NCI-H526 (cell line): ENCODE measurements at regions not wholly inside any gene's neighbourhood (a gene's known extent, or its start where the extent isn't known, plus 50 kb on each side); places are given as distances from the start of the nearest gene placed in this dataset.

ENCODE experiments used
- DNase-seq, 2 experiments: peaks; one replicate each; lab custom pipeline; 2025; lab: John Stamatoyannopoulos, UW

DNA sequence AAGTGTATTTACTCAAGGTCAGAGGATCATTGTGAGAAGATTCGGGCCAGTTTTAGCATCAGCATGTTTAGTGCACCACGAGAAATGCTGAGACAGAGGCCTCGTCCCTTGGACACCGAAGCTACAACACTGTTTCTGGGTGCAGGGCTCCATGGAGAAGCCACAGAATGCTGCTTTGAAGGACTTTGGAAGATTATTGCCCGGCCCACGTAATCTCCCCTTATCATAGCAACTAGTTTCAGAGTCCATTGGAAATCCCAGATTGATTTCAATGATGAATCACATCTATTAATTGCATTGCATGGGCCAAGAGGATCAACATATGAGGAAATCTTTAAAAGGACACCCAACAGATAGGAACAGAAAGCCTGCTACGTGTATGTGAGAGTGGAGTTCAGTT lies 156.0 kb downstream of the MAF start:
- DNase-seq, result no peak

GRCh38 chr16:79439901-79440300 lies 160.6 kb downstream of the MAF start:
- no peak for DNase-seq

- no peak for DNase-seq
Observed at GRCh38 chr16:79437764-79438751, 162.5 kb downstream of the MAF start.

DNA sequence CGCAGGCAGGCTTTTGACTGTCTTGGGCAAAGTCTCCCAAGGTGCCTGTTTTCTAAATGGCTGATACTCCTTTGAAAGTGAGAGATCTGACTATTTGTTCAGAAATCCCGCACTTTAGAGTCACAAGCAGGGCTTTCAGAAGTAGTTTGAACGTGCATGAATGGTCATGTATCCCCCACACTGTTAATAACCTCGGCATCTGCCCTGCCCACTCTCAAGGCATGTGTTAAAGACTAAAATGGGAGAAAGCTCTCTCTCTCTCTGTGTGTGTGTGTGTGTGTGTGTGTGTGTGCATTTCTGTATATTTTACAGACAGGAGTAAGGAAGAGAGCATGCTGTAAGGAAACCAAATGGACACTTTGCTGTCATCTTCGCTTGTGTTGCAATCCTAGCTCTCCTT lies 163.7 kb downstream of the MAF start:
- no peak for DNase-seq

DNA sequence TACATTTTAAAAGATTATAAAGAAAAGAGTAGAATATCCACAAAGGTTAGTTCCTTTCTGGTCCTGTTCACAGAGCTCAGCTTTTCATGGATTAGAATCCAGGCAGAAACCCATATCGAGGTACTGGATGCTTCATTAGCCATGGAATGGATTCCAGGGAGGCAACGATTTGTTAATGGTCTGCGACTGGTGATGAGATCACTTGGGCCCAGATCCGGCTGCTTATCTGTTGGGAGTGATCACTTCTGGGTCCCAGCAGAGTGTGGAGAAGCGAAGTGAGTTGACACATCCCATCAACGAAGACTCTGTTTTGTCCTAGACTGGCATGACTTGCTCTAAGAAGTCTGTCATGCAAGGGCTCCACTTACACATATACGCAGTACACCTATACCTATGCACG lies 165.8 kb downstream of the MAF start:
- no peak for DNase-seq

DNA sequence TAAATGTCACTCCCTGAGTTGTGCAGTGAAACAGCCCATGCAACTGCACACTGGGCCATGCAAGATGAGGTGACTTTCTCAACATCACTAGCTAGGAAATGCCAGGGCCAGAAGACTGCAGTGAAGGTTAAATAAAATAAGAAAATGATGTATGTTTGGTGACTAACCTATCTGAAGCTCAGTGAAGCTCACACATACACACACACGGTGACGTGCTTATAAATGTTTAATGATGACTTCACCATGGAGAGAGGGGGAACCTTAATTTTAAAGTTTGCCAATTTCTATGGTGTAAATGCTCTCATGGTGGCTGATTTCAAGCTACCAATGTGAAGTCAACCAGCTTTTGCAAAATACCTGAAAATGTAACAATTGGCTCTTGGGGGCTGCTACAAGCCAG lies 166.4 kb downstream of the MAF start:
- DNase-seq, result no peak

GRCh38 chr16:79431923-79432322 lies 168.6 kb downstream of the MAF start:
- no peak for DNase-seq

GRCh38 chr16:79430191-79430678 lies 170.3 kb downstream of the MAF start:
- DNase-seq, result peak; percentile 15 to 45

DNA sequence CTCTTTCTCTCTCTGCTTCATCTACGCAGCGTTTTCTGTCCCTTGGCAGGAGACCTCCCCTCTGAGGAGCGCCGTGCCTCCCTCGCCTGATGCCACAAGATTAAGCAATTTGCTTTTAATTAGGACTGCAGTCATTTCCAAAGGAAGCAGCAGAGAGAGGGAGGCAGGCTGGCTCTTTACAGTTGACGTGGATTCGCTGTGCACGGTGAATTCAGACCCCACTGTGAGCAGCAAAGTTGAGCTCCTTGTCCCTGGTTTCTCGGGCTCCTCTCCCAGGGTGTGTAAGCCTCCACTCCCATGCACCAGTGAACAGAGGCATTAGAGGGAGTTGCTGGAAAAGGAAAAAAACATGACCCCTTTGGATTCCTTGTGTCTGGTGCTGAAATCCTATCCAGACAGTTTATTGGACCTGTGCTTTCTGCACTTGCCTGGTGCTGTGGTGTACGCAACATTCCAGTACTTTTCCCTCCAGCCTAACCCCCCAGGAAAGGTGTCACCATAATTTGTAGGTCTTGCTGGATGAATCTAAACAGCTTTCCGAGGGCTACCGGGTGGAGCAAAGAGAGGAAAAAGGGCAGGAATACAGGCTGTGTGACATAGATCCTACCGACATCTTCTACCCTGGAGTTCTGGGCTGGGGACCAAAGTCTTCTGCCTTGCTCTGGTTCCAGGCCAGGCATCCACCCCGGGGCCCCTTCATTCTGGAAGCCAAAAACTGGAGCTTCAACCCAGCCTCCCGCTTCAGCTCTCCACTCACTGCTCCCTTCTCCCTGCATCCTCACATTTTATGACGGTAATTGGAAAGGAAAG lies 171.0 kb downstream of the MAF start:
- no peak for DNase-seq

- no peak for DNase-seq
Observed at GRCh38 chr16:79426663-79427062, 173.9 kb downstream of the MAF start.

DNA sequence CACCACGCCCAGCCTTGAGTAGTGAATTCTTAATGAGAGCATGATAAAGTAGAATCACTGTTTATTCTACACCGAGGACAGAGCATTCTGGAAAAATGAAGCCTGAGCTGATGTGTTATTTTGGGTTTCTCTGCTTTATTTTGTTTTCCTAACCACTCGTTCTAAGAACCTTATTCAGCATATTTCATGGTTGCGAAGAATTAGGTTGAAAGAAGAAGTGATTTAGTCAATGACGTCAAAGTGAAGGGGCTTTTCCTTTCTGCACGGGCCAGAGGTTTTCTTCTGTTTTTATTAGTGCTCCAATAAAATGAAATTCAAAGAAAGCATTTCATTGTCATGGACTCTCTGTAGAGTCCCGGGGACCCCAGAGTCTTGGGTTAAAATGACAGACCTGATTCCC lies 178.5 kb downstream of the MAF start:
- DNase-seq, result no peak

DNA sequence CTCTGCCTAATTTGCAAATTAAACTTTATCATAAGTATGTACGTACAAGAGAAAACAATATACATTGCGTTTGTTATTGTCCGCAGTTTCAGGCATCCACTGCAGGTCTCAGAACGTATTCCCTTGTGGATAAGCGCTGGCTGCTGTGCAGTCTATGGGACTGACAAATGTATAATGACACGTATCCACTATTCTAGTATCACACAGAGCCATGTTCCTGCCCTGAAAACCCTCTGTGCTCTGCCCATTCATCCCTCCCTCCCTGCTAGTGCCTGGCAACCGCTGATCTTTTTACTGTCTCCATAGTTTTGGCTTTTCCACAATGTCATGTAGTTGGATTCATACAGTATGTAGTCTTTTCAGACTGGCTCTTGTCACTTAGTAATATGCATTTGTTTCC lies 179.4 kb downstream of the MAF start:
- DNase-seq, result no peak

- no peak for DNase-seq
Observed at GRCh38 chr16:79420493-79420892, 180.0 kb downstream of the MAF start.

GRCh38 chr16:79419148-79419547 lies 181.4 kb downstream of the MAF start:
- DNase-seq, result no peak

DNA sequence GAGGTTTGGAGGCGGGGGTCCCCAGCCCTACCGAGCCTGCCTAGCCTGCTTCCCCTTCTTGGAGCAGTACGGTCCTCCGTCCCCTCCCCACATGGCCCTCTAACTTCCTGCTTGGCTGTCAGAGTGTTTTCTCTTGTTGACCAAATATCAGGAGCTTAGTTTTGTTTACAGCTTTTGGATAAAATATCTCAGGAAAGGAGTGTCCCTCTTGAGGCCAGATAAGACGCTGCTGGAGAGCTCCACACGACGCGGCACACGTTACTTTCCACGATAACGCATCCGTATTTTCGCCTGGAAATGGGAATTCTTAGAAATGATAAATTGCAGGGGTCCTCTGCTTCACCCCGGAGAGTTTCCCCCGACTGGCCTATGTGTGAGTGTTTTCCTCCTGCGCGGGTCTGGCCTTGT lies 182.9 kb downstream of the MAF start:
- no peak for DNase-seq

GRCh38 chr16:79415983-79416640 lies 184.4 kb downstream of the MAF start:
- no peak for DNase-seq

GRCh38 chr16:79412783-79413225 lies 187.7 kb downstream of the MAF start:
- no peak for DNase-seq

- DNase-seq, result no peak
Observed at GRCh38 chr16:79411805-79412204, 188.7 kb downstream of the MAF start.

DNA sequence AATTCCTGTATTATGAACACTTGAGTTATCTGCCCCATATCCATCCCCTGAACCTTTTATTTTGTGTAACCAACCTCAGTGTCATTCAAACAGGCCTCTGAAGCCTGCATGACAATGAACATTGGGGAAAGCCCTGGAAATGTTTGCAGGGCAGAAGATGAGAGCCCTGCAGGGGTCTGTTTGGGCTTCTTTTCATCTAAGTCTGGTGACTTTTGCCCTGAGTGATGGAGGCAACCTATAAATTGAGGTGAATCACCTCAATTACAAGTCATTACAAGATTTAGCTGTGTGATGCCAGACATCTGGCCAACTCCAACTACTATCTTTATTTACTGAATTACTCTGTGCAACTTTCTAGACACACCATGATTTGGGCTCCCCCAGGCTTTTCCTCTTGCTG lies 189.2 kb downstream of the MAF start:
- DNase-seq, result no peak

DNA sequence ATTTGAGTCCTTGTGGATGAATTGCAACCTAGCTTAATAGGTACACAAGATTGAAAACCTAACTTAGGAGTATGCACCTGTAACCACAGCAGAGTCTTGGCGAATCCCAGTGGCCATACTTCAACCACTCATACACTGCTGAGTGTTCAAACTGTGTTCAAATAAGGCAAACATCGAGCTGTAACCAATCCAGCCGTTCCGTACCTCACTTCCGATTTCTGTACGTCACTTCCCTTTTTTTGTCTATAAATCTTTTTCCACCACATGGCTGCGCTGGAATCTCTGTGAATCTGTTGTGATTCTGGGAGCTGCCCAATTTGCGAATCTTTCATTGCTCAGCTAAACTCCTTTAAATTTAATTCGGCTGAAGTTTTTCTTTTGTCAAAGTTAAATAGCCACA lies 190.6 kb downstream of the MAF start:
- DNase-seq, result no peak

GRCh38 chr16:79408355-79408754 lies 192.2 kb downstream of the MAF start:
- DNase-seq, result no peak

DNA sequence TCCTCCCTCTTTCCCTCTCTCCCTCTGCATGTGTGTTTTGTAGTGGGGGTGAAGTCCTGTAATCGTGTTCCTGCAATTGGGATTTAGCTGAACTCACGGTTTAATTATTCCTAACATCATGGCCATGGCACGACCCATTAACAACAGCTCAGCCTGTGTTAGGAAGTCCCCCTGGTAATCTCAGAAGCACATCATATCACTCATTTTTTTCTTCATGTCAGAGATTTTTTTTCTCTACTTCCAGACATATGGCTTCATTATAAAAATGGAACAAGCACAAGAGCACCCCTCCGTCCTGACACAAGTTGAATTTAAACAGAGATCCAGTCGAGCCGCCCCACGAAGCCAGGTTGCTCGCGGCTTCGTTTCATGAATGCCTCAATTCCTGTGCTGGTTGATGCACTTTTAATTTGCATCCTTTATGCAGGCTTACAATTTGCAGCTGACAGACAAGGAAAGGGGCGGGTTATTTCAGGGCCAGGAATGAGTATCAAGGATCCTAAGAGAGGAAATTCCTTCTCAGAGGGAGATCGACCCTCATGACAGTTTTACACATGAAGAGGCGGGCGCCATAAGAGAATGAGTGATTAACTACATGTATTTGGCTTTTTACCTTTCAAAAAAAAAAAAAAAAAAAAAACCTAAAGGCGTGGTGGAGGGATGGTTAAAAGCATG lies 192.9 kb downstream of the MAF start:
- DNase-seq, result peak in 1 of 2 experiments; percentile 28
